OCI-LY7 (cell line): ENCODE measurements at regions not wholly inside any gene's neighbourhood (a gene's known extent, or its start where the extent isn't known, plus 50 kb on each side); places are given as distances from the start of the nearest gene placed in this dataset.

ENCODE experiments used
- BruUV-seq: library from RNA; stranded (reverse); fragments of 400-500 nt; replicated peaks from 2 replicates; lab custom pipeline; 2021; lab: Mats Ljungman, UMichigan
- CTCF ChIA-PET: fragments of 300-600 bp; sonication (Branson Sonifier 250); formaldehyde crosslinking; loops from one replicate; lab custom pipeline; 2022; ENCODE audit warnings: antibody characterized with exemption; ENCODE audit not compliant: unreplicated experiment; lab: Charles Lee
- POLR2A ChIA-PET: fragments of 300-600 bp; sonication (Branson Sonifier 250); formaldehyde crosslinking; loops from one replicate; lab custom pipeline; 2022; ENCODE audit warnings: antibody characterized with exemption; lab: Charles Lee
- DNase-seq: peaks from one replicate; pipeline ENCODE4 v3.0.0-alpha.2; 2015; ENCODE audit warnings: low spot score
- H2AFZ ChIP-seq: fragments of 200-600 bp; sonication (generic), shearing (Covaris generic); 2 replicates; pipeline ENCODE4 v1.6.1; 2014; ENCODE audit warnings: mild to moderate bottlenecking, antibody characterized with exemption, low read length, moderate library complexity
- H3K27ac ChIP-seq: fragments of 200-600 bp; sonication (generic); 2 replicates; pipeline ENCODE4 v1.5.1; 2014; ENCODE audit warnings: mixed run types, low read depth, mild to moderate bottlenecking, moderate library complexity, low read length, inconsistent platforms; ENCODE audit not compliant: poor library complexity, severe bottlenecking
- H3K36me3 ChIP-seq: fragments of 200-600 bp; sonication (generic); 2 replicates; pipeline ENCODE4 v1.6.1; 2014; ENCODE audit warnings: mild to moderate bottlenecking, antibody characterized with exemption, low read length, moderate library complexity, mixed read lengths; ENCODE audit not compliant: insufficient read depth
- H3K4me1 ChIP-seq: fragments of 200-600 bp; sonication (generic); 2 replicates; pipeline ENCODE4 v1.5.1; 2014; ENCODE audit warnings: mild to moderate bottlenecking, low read length; ENCODE audit not compliant: insufficient read depth, poor library complexity, severe bottlenecking
- H3K4me2 ChIP-seq: fragments of 200-600 bp; sonication (generic); 2 replicates; pipeline ENCODE4 v1.6.1; 2014; ENCODE audit warnings: mild to moderate bottlenecking, low read length
- H3K4me3 ChIP-seq: fragments of 200-600 bp; sonication (generic); 2 replicates; pipeline ENCODE4 v1.5.1; 2014; ENCODE audit warnings: mild to moderate bottlenecking, low read depth, low read length; ENCODE audit not compliant: poor library complexity, severe bottlenecking
- H3K79me2 ChIP-seq: fragments of 200-600 bp; sonication (generic); 2 replicates; pipeline ENCODE4 v1.6.1; 2016; ENCODE audit warnings: low read depth, mild to moderate bottlenecking, low read length, moderate library complexity, mixed read lengths; ENCODE audit not compliant: insufficient read depth
- H3K9me2 ChIP-seq: fragments of 200-600 bp; sonication (generic); 2 replicates; pipeline ENCODE4 v1.6.1; 2016; ENCODE audit warnings: mild to moderate bottlenecking, low read length, mixed read lengths; ENCODE audit not compliant: insufficient read depth
- H3K9me3 ChIP-seq: fragments of 200-600 bp; sonication (generic); 2 replicates; pipeline ENCODE4 v1.6.1; 2014; ENCODE audit warnings: mild to moderate bottlenecking, mixed run types, low read length, mixed read lengths
- H4K20me1 ChIP-seq: fragments of 200-600 bp; sonication (generic); 2 replicates; pipeline ENCODE4 v1.6.1; 2014; ENCODE audit warnings: mild to moderate bottlenecking, antibody characterized with exemption, low read length, moderate library complexity, mixed read lengths; ENCODE audit not compliant: insufficient read depth
- EZH2phosphoT487 ChIP-seq: fragments of 200-600 bp; sonication (generic); IDR thresholded peaks from 2 replicates; pipeline ENCODE4 v1.6.1; 2018; ENCODE audit warnings: low read depth, borderline replicate concordance, mild to moderate bottlenecking, mixed run types, antibody characterized with exemption, low read length, moderate library complexity, mixed read lengths
- intact Hi-C: fragments of 100-400 bp; cut with micrococcal nuclease; formaldehyde crosslinking; loops from one replicate; pipeline ENCODE4 v1.10.0; 2022; ENCODE audit not compliant: unreplicated experiment
- TF ChIP-seq, protein P1 (sequence below): fragments of 200-600 bp; sonication (generic); conservative IDR thresholded peaks from 2 replicates; pipeline ENCODE4 v1.5.1; 2014; ENCODE audit warnings: mild to moderate bottlenecking, antibody characterized with exemption, low read length, moderate library complexity, mixed read lengths

DNA sequence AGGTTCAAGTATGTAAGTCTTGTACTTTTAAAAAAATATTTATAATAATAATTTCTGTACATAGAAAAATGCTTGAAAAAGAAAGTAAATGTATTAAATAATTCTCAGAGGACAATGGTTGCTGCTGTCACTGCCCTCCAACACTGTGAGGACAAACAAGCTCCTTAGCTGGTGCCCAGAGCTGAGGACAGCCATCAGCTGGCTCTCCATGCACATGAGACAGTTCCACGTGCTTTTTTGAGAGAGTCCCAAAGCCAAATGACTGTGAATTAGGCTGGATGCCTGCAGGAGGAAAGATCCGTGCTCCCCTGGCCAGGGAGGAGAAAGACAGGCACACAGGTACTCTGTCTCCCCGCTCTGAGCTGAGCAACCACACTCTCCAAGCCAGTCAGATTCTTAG is 115.5 kb upstream of the IRX5 start:
- no peak overlapping the region for H2AFZ ChIP-seq
- no peaks in the 10 kb centered on the region for H3K4me1 ChIP-seq
- no peak overlapping the region for H3K4me3 ChIP-seq
- ChIA-PET POLR2A (interaction anchor here (0.5 to 1.2 kb wide), 4 partner anchors 8 to 980 kb away, joined by 3 to 5 read pairs (median 4); no protein-coding TSS in a partner anchor), CTCF (no interaction called here)
- no peaks in the 10 kb centered on the region for H3K36me3 ChIP-seq
- no peak for DNase-seq
- H3K27ac ChIP-seq: no peak overlapping the region
- no peaks in the 10 kb centered on the region for H4K20me1 ChIP-seq
- no TSS peak for BruUV-seq
- intact Hi-C loops: loop anchor here (5.0 to 10.0 kb wide), 2 partner anchors 112 to 140 kb away; no protein-coding TSS in a partner anchor
- no peak for TF ChIP-seq EZH2phosphoT487
- TF ChIP-seq, protein P1, sequence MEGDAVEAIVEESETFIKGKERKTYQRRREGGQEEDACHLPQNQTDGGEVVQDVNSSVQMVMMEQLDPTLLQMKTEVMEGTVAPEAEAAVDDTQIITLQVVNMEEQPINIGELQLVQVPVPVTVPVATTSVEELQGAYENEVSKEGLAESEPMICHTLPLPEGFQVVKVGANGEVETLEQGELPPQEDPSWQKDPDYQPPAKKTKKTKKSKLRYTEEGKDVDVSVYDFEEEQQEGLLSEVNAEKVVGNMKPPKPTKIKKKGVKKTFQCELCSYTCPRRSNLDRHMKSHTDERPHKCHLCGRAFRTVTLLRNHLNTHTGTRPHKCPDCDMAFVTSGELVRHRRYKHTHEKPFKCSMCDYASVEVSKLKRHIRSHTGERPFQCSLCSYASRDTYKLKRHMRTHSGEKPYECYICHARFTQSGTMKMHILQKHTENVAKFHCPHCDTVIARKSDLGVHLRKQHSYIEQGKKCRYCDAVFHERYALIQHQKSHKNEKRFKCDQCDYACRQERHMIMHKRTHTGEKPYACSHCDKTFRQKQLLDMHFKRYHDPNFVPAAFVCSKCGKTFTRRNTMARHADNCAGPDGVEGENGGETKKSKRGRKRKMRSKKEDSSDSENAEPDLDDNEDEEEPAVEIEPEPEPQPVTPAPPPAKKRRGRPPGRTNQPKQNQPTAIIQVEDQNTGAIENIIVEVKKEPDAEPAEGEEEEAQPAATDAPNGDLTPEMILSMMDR: no peak
- no peaks in the 10 kb centered on the region for H3K9me2 ChIP-seq
- no peaks in the 10 kb centered on the region for H3K79me2 ChIP-seq
- H3K4me2 ChIP-seq: no peak overlapping the region
- no peaks in the 10 kb centered on the region for H3K9me3 ChIP-seq

DNA sequence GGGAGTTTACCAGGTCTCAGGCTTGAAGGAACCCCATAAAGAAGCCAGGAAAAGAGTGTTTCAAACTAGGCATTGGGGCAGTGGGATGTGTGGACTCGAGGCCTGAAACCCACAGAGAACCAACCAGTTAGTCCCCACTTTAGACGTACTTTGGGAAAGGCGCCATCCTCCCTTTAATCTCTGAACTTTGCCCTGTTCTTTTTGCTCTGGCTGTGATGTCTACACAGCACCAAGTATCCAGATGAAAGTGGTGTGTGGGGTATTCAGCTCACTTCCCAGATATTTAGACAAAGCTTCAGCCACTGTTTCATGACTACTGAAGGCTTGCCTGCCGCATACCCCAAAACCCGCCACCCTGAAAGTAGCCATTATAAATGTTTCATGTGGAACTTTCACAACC is 116.9 kb upstream of the IRX5 start:
- TF ChIP-seq, protein P1: no peak
- no peak for TF ChIP-seq EZH2phosphoT487
- Histone ChIP-seq H3K4me1 (no peaks in the 10 kb centered on the region), H3K27ac (no peak overlapping the region), H3K36me3 (no peaks in the 10 kb centered on the region), H3K4me2 (no peak overlapping the region), H2AFZ (no peak overlapping the region), H3K9me2 (no peaks in the 10 kb centered on the region), H3K79me2 (no peaks in the 10 kb centered on the region), H3K4me3 (no peak overlapping the region), H3K9me3 (no peaks in the 10 kb centered on the region), H4K20me1 (no peaks in the 10 kb centered on the region)
- ChIA-PET POLR2A (interaction anchor here (0.5 to 0.7 kb wide), 2 partner anchors 11 to 50 kb away, joined by 3 to 4 read pairs; no protein-coding TSS in a partner anchor), CTCF (no interaction called here)
- no peak for DNase-seq
- intact Hi-C loops: loop anchor here (10.0 kb wide), 1 partner anchor 141 kb away; no protein-coding TSS in a partner anchor
- no TSS peak for BruUV-seq

DNA sequence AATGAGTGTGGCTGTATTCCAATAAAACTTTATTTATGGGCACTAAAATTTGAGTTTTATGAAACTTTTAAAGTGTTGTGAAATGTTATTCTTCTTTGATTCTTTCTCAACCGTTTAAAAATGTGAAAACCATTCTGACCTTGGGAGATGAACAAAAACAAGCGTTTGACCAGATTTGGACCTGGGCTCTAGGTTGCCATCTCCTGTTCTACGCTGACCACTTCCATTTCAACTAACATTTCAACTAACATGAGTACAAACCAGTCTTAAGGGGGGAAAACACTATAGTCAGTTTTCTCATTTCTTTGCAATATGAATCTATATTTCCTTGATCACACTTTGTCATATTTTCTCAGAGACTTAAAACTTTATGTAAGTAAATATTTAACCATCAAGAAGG is 118.4 kb upstream of the IRX5 start:
- H3K4me3 ChIP-seq: no peak overlapping the region
- H3K9me2 ChIP-seq: no peaks in the 10 kb centered on the region
- H3K4me1 ChIP-seq: no peaks in the 10 kb centered on the region
- ChIA-PET CTCF (no interaction called here), POLR2A (interaction anchor here (1.4 kb wide), 1 partner anchor 11 kb away, joined by 3 read pairs; no protein-coding TSS in a partner anchor)
- no peak overlapping the region for H3K4me2 ChIP-seq
- BruUV-seq: no TSS peak
- TF ChIP-seq EZH2phosphoT487: no peak
- TF ChIP-seq, protein P1: 0 out of 2 replicates have a peak, but pooled peaks have one; percentile 22
- H3K79me2 ChIP-seq: no peaks in the 10 kb centered on the region
- no peaks in the 10 kb centered on the region for H3K36me3 ChIP-seq
- H3K9me3 ChIP-seq: no peaks in the 10 kb centered on the region
- intact Hi-C loops: loop anchor here (10.0 kb wide), 1 partner anchor 143 kb away; no protein-coding TSS in a partner anchor
- H3K27ac ChIP-seq: no peak overlapping the region
- no peak overlapping the region for H2AFZ ChIP-seq
- no peak for DNase-seq
- no peaks in the 10 kb centered on the region for H4K20me1 ChIP-seq
